IPS-15b (cell line): ENCODE measurements at regions not wholly inside any gene's neighbourhood (a gene's known extent, or its start where the extent isn't known, plus 50 kb on each side); places are given as distances from the start of the nearest gene placed in this dataset.
"Not testable (repeated sequence)": the region's sequence is repeated elsewhere in the genome, so short reads cannot be mapped to it uniquely, and the experiment has no call there.

Experiments
- H3K27me3 ChIP-seq: one replicate; pipeline ENCODE4 v1.6.1; 2013; ENCODE audit warnings: low read length; ENCODE audit not compliant: control insufficient read depth, insufficient read depth
- H3K36me3 ChIP-seq: one replicate; pipeline ENCODE4 v1.6.1; 2013; ENCODE audit warnings: low read length; ENCODE audit not compliant: control insufficient read depth, insufficient read depth
- H3K4me1 ChIP-seq: one replicate; pipeline ENCODE4 v1.6.1; 2013; ENCODE audit warnings: mild to moderate bottlenecking, low read length; ENCODE audit not compliant: control insufficient read depth, insufficient read depth
- H3K4me3 ChIP-seq: one replicate; pipeline ENCODE4 v1.5.1; 2013; ENCODE audit warnings: low read depth, low read length
- H3K9ac ChIP-seq: one replicate; pipeline ENCODE4 v1.6.1; 2013; ENCODE audit warnings: low read depth, mild to moderate bottlenecking, low read length
- H3K9me3 ChIP-seq: one replicate; pipeline ENCODE4 v1.6.1; 2013; ENCODE audit warnings: mild to moderate bottlenecking, low read length; ENCODE audit not compliant: control insufficient read depth, insufficient read depth

GRCh38 chr1:182221367-182221766, 159.9 kb upstream of the ZNF648 start:
- H3K9me3 ChIP-seq, H3K4me3 ChIP-seq, H3K27me3 ChIP-seq, H3K36me3 ChIP-seq, H3K4me1 ChIP-seq, H3K9ac ChIP-seq: not testable (repeated sequence)

- Histone ChIP-seq H3K27me3 (no peaks in the 10 kb centered on the region), H3K4me3 (no peak overlapping the region), H3K36me3 (no peaks in the 10 kb centered on the region), H3K4me1 (no peaks in the 10 kb centered on the region), H3K9ac (no peak overlapping the region), H3K9me3 (no peaks in the 10 kb centered on the region)
Observed at GRCh38 chr1:182217967-182218366, 156.5 kb upstream of the ZNF648 start.

GRCh38 chr1:182217071-182217470, 155.6 kb upstream of the ZNF648 start:
- H3K36me3 ChIP-seq: no peaks in the 10 kb centered on the region
- no peaks in the 10 kb centered on the region for H3K4me1 ChIP-seq
- H3K4me3 ChIP-seq: no peak overlapping the region
- no peaks in the 10 kb centered on the region for H3K27me3 ChIP-seq
- H3K9me3 ChIP-seq: no peaks in the 10 kb centered on the region
- H3K9ac ChIP-seq: no peak overlapping the region

GRCh38 chr1:182215764-182216163, 154.3 kb upstream of the ZNF648 start:
- Histone ChIP-seq H3K4me1 (no peaks in the 10 kb centered on the region), H3K36me3 (no peaks in the 10 kb centered on the region), H3K9ac (no peak overlapping the region), H3K9me3 (no peaks in the 10 kb centered on the region), H3K4me3 (no peak overlapping the region), H3K27me3 (no peaks in the 10 kb centered on the region)

- Histone ChIP-seq H3K9ac (no peak overlapping the region), H3K9me3 (no peaks in the 10 kb centered on the region), H3K4me3 (no peak overlapping the region), H3K36me3 (no peaks in the 10 kb centered on the region), H3K27me3 (no peaks in the 10 kb centered on the region), H3K4me1 (no peaks in the 10 kb centered on the region)
Observed at GRCh38 chr1:182213163-182213562, 151.7 kb upstream of the ZNF648 start.

GRCh38 chr1:182211386-182211785, 149.9 kb upstream of the ZNF648 start:
- H3K4me3 ChIP-seq: no peak overlapping the region
- no peaks in the 10 kb centered on the region for H3K9me3 ChIP-seq
- no peaks in the 10 kb centered on the region for H3K36me3 ChIP-seq
- H3K27me3 ChIP-seq: no peaks in the 10 kb centered on the region
- no peaks in the 10 kb centered on the region for H3K4me1 ChIP-seq
- no peak overlapping the region for H3K9ac ChIP-seq

- Histone ChIP-seq H3K4me1 (no peaks in the 10 kb centered on the region), H3K27me3 (no peaks in the 10 kb centered on the region), H3K4me3 (no peak overlapping the region), H3K9ac (no peak overlapping the region), H3K9me3 (no peaks in the 10 kb centered on the region), H3K36me3 (no peaks in the 10 kb centered on the region)
Observed at GRCh38 chr1:182210417-182210816, 148.9 kb upstream of the ZNF648 start.

GRCh38 chr1:182207300-182207699, 145.8 kb upstream of the ZNF648 start:
- Histone ChIP-seq H3K36me3 (no peaks in the 10 kb centered on the region), H3K27me3 (no peaks in the 10 kb centered on the region), H3K9me3 (no peaks in the 10 kb centered on the region), H3K9ac (no peak overlapping the region), H3K4me1 (no peaks in the 10 kb centered on the region), H3K4me3 (no peak overlapping the region)

GRCh38 chr1:182206626-182207239, 145.2 kb upstream of the ZNF648 start:
- H3K36me3 ChIP-seq: no peaks in the 10 kb centered on the region
- H3K9ac ChIP-seq: no peak overlapping the region
- H3K9me3 ChIP-seq: no peaks in the 10 kb centered on the region
- no peaks in the 10 kb centered on the region for H3K4me1 ChIP-seq
- no peaks in the 10 kb centered on the region for H3K27me3 ChIP-seq
- no peak overlapping the region for H3K4me3 ChIP-seq

- Histone ChIP-seq H3K36me3 (no peaks in the 10 kb centered on the region), H3K9ac (no peak overlapping the region), H3K4me1 (no peaks in the 10 kb centered on the region), H3K27me3 (no peaks in the 10 kb centered on the region), H3K9me3 (no peaks in the 10 kb centered on the region), H3K4me3 (no peak overlapping the region)
Observed at GRCh38 chr1:182205351-182206022, 144.0 kb upstream of the ZNF648 start.

- H3K4me3 ChIP-seq: no peak overlapping the region
- no peaks in the 10 kb centered on the region for H3K27me3 ChIP-seq
- H3K9ac ChIP-seq: no peak overlapping the region
- H3K36me3 ChIP-seq: no peaks in the 10 kb centered on the region
- H3K9me3 ChIP-seq: no peaks in the 10 kb centered on the region
- H3K4me1 ChIP-seq: no peaks in the 10 kb centered on the region
Observed at GRCh38 chr1:182203191-182203875, 141.8 kb upstream of the ZNF648 start.

GRCh38 chr1:182201490-182201889, 140.0 kb upstream of the ZNF648 start:
- H3K36me3 ChIP-seq, H3K4me1 ChIP-seq, H3K9ac ChIP-seq, H3K9me3 ChIP-seq, H3K27me3 ChIP-seq, H3K4me3 ChIP-seq: not testable (repeated sequence)
